Erythroblast (primary cell): ENCODE measurements at regions not wholly inside any gene's neighbourhood (a gene's known extent, or its start where the extent isn't known, plus 50 kb on each side); places are given as distances from the start of the nearest gene placed in this dataset.

Source experiments
- GATA1 ChIP-seq: IDR thresholded peaks from 2 replicates; pipeline ENCODE4 v1.6.1; 2011; ENCODE audit warnings: low read depth, mild to moderate bottlenecking, control low read depth, low read length, moderate library complexity
- POLR2A ChIP-seq: IDR thresholded peaks from 2 replicates; pipeline ENCODE4 v1.6.1; 2011; ENCODE audit warnings: mild to moderate bottlenecking, low read length

- no peak for TF ChIP-seq POLR2A
- no peak for TF ChIP-seq GATA1
Measured at GRCh38 chr16:31703526-31704128, 170.0 kb upstream of the ZNF267 start.
